HL-60 (cell line): ENCODE measurements at regions not wholly inside any gene's neighbourhood (a gene's known extent, or its start where the extent isn't known, plus 50 kb on each side); places are given as distances from the start of the nearest gene placed in this dataset.

Source experiments
- CTCF ChIP-seq: IDR thresholded peaks from one replicate; pipeline ENCODE4 v1.5.1; 2011; ENCODE audit warnings: low read length, control low read depth, inconsistent platforms; ENCODE audit not compliant: insufficient read depth
- GABPA ChIP-seq: IDR thresholded peaks from 2 replicates; pipeline ENCODE4 v1.6.1; 2012; ENCODE audit warnings: low read depth
- POLR2AphosphoS5 ChIP-seq: IDR thresholded peaks from 2 replicates; pipeline ENCODE4 v1.6.1; 2012; ENCODE audit warnings: low read depth
- REST ChIP-seq: IDR thresholded peaks from 2 replicates; pipeline ENCODE4 v1.6.1; 2012; ENCODE audit warnings: low read depth; ENCODE audit not compliant: insufficient replicate concordance

GRCh38 chr5:63878788-63879187 lies 83.5 kb downstream of the HTR1A start:
- TF ChIP-seq CTCF, result no peak
- TF ChIP-seq GABPA, result no peak
- no peak for TF ChIP-seq POLR2AphosphoS5
- no peak for TF ChIP-seq REST
